CD4-positive, alpha-beta T cell (primary cell): ENCODE measurements at regions not wholly inside any gene's neighbourhood (a gene's known extent, or its start where the extent isn't known, plus 50 kb on each side); places are given as distances from the start of the nearest gene placed in this dataset.

ENCODE experiments used
- ATAC-seq: fragments of 200-7000 bp; cut with Tn5 transposase; one replicate; pipeline ENCODE4 v1.10.0; 2022; ENCODE audit warnings: mild to moderate bottlenecking; ENCODE audit not compliant: poor library complexity
- CTCF ChIA-PET: fragments of 350-600 bp; sonication (Branson Sonifier 250); formaldehyde crosslinking; loops from one replicate; lab custom pipeline; 2021; ENCODE audit warnings: antibody characterized with exemption, inconsistent platforms; lab: Charles Lee
- POLR2A ChIA-PET: fragments of 350-600 bp; sonication (Branson Sonifier 250); formaldehyde crosslinking; loops from one replicate; lab custom pipeline; 2021; ENCODE audit warnings: antibody characterized with exemption, inconsistent platforms; lab: Charles Lee
- DNase-seq, 14 experiments: peaks; one replicate each; pipeline ENCODE4 v3.0.0-alpha.2; 2013 to 2020; ENCODE audit warnings: mixed read lengths in 2 of 14
- H3K27ac ChIP-seq, 2 donors: one replicate each; pipeline versions ENCODE4 v1.5.1 to v1.7.0; 2013; ENCODE audit warnings: low read length in 2 of 2, low read depth in 1 of 2, mild to moderate bottlenecking in 1 of 2
- H3K27me3 ChIP-seq, 2 experiments: 1 replicate in 1 of 2; 2 replicates in 1 of 2; pipeline versions ENCODE4 v1.6.1 to v1.7.0; 2013; ENCODE audit warnings: low read length in 2 of 2, control low read depth in 1 of 2, mild to moderate bottlenecking in 1 of 2, moderate library complexity in 1 of 2; ENCODE audit not compliant: insufficient read depth in 2 of 2, control insufficient read depth in 1 of 2
- H3K36me3 ChIP-seq: one replicate; pipeline ENCODE4 v1.6.1; 2013; ENCODE audit warnings: low read length, control low read depth; ENCODE audit not compliant: insufficient read depth
- H3K4me1 ChIP-seq: one replicate; pipeline ENCODE4 v1.6.1; 2013; ENCODE audit warnings: low read length, control low read depth; ENCODE audit not compliant: insufficient read depth
- H3K4me3 ChIP-seq: one replicate; pipeline ENCODE4 v1.5.1; 2013; ENCODE audit warnings: mild to moderate bottlenecking, low read length, moderate library complexity
- H3K9me3 ChIP-seq, 2 experiments: 1 replicate in 1 of 2; 2 replicates in 1 of 2; pipeline versions ENCODE4 v1.6.1 to v1.7.0; 2013; ENCODE audit warnings: low read length in 2 of 2, mild to moderate bottlenecking in 2 of 2, control low read depth in 1 of 2, moderate library complexity in 1 of 2; ENCODE audit not compliant: control insufficient read depth in 1 of 2, insufficient read depth in 1 of 2
- H3K27ac Mint-ChIP-seq: one replicate; pipeline ENCODE4 v1.8.0; 2020; ENCODE audit warnings: mixed read lengths
- H3K27me3 Mint-ChIP-seq: one replicate; pipeline ENCODE4 v1.8.0; 2021; ENCODE audit warnings: mixed read lengths
- H3K36me3 Mint-ChIP-seq: one replicate; pipeline ENCODE4 v1.8.0; 2021; ENCODE audit warnings: low read depth, mixed read lengths
- H3K4me1 Mint-ChIP-seq: one replicate; pipeline ENCODE4 v1.8.0; 2021; ENCODE audit warnings: low read depth, mixed read lengths
- H3K4me3 Mint-ChIP-seq: one replicate; pipeline ENCODE4 v1.8.0; 2020; ENCODE audit warnings: mild to moderate bottlenecking, mixed read lengths
- H3K9me3 Mint-ChIP-seq: one replicate; pipeline ENCODE4 v1.8.0; 2020; ENCODE audit warnings: mixed read lengths
- CTCF ChIP-seq: fragments of 200-600 bp; IDR thresholded peaks from one replicate; pipeline ENCODE4 v1.8.0; 2022; ENCODE audit warnings: antibody characterized with exemption, mild to moderate bottlenecking
- intact Hi-C, 2 experiments: fragments of 100-400 bp; cut with DNase I in 1 of 2; cut with micrococcal nuclease in 1 of 2; formaldehyde crosslinking; loops; one replicate each; pipeline versions ENCODE4 v1.15.1 to v1.9.0; 2023 to 2025; cut with DNase I, micrococcal nuclease

DNA sequence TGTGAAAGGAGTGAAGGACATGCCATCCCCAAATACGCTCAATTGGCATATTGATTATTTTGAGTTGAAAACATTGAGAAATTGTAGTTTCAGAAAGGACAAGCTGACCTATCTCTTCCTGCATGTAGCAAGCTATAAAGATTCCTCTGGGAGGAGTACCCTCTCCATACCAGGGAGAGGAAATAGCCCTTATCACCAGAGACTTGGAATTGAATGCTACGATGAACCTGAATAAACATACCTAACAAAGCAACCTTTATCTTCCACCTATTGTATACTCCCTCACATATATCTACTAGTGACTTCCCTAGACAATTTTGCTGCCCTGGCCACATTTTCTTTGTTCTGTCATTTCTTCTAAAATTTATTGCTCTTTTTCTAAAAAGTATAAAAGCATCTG, 150.2 kb upstream of the EEPD1 start:
- CTCF ChIA-PET: no interaction called here
- Histone ChIP-seq H3K4me1 (no peaks in the 10 kb centered on the region), H3K4me3 (no peak overlapping the region), H3K27ac (no peak overlapping the region), H3K9me3 (no peaks in the 10 kb centered on the region), H3K27me3 (no peaks in the 10 kb centered on the region), H3K36me3 (no peaks in the 10 kb centered on the region)
- H3K9me3 Mint-ChIP-seq: no peaks in the 10 kb centered on the region
- POLR2A ChIA-PET: interaction anchor here (0.6 kb wide), 1 partner anchor 289 kb away, joined by 3 read pairs; no protein-coding TSS in a partner anchor
- no peak for TF ChIP-seq CTCF
- intact Hi-C loops: no loop called here
- no peak for DNase-seq
- H3K36me3 Mint-ChIP-seq: no peaks in the 10 kb centered on the region
- H3K27ac Mint-ChIP-seq: no peak overlapping the region
- ATAC-seq: no peak
- H3K4me1 Mint-ChIP-seq: peaks cover 6% of the 10 kb centered on the region
- H3K27me3 Mint-ChIP-seq: no peaks in the 10 kb centered on the region
- no peak overlapping the region for H3K4me3 Mint-ChIP-seq

DNA sequence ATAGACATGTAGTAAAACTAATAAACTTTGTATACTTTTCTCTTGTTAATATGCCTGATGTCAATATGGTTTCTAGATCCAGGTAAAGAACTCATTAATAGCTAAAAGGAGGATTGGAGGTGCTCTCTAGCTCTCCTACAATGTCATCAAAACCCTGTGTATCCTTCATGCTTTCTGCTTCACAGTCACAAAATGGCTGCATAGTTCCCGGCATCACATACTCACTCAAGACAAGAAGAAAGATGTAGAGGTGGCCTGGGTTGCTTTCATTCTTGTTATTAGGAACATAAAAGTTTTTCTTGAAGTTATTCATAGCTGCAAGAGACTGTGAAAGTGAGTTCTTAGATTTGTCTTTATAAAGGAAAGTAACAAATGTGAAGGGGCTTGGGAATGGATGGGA, 149.7 kb upstream of the EEPD1 start:
- intact Hi-C loops: no loop called here
- ATAC-seq: no peak

DNA sequence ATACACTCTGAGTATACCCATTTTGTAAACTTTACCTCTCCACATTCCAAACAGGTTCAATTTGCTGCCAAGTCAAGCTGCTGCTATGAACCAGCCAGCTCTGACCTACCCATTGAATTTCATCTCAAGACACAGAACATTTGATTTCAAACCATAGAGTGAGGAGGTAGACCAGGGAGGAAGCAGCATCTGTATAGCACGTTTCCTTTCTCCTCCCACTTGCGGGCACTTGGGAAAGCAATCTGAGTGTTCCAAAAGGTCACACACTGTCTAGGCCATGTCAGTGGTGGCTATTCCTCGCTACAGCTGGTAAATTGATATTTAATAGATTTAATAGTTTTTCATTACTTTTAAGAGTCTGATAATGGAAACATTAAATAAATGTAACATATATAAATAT, 147.8 kb upstream of the EEPD1 start:
- H3K9me3 Mint-ChIP-seq: no peaks in the 10 kb centered on the region
- CTCF ChIA-PET: no interaction called here
- POLR2A ChIA-PET: no interaction called here

More for the DNA sequence above, 149.7 kb upstream of the EEPD1 start:
- DNase-seq: no peak
- H3K4me1 ChIP-seq: no peaks in the 10 kb centered on the region
- Mint-ChIP-seq H3K9me3 (no peaks in the 10 kb centered on the region), H3K27me3 (no peaks in the 10 kb centered on the region), H3K4me3 (no peak overlapping the region), H3K36me3 (no peaks in the 10 kb centered on the region), H3K4me1 (peaks cover 6% of the 10 kb centered on the region), H3K27ac (no peak overlapping the region)
- H3K9me3 ChIP-seq: no peaks in the 10 kb centered on the region
- POLR2A ChIA-PET: no interaction called here
- CTCF ChIA-PET: no interaction called here
- TF ChIP-seq CTCF: no peak
- H3K4me3 ChIP-seq: no peak overlapping the region
- H3K27me3 ChIP-seq: no peaks in the 10 kb centered on the region
- H3K36me3 ChIP-seq: no peaks in the 10 kb centered on the region
- H3K27ac ChIP-seq: no peak overlapping the region

More for the DNA sequence above, 147.8 kb upstream of the EEPD1 start:
- TF ChIP-seq CTCF: no peak
- ATAC-seq (no peak), DNase-seq (no peak)
- no peak overlapping the region for H3K4me3 Mint-ChIP-seq
- no peak overlapping the region for H3K4me3 ChIP-seq
- H3K36me3 ChIP-seq: no peaks in the 10 kb centered on the region
- H3K27me3 ChIP-seq: no peaks in the 10 kb centered on the region
- H3K27ac ChIP-seq: no peak overlapping the region
- no peaks in the 10 kb centered on the region for H3K36me3 Mint-ChIP-seq
- intact Hi-C loops: no loop called here
- H3K27me3 Mint-ChIP-seq: no peaks in the 10 kb centered on the region
- no peak overlapping the region for H3K27ac Mint-ChIP-seq
- H3K4me1 ChIP-seq: no peaks in the 10 kb centered on the region
- H3K9me3 ChIP-seq: no peaks in the 10 kb centered on the region
- H3K4me1 Mint-ChIP-seq: peaks cover 6% of the 10 kb centered on the region
